GM21723 (cell line): ENCODE measurements at regions not wholly inside any gene's neighbourhood (a gene's known extent, or its start where the extent isn't known, plus 50 kb on each side); places are given as distances from the start of the nearest gene placed in this dataset.
"Not testable (repeated sequence)": the region's sequence is repeated elsewhere in the genome, so short reads cannot be mapped to it uniquely, and the experiment has no call there.

Experiments used
- ATAC-seq: cut with Tn5 transposase; IDR thresholded peaks from one replicate; pipeline ENCODE4 v1.9.1; 2021; ENCODE audit warnings: mild to moderate bottlenecking, moderate library complexity; ENCODE audit not compliant: unreplicated experiment

- ATAC-seq: no peak
These were observed 81.3 kb upstream of the BHLHE40 start for GRCh38 chr3:4897765-4898453.

- peak; percentile 99 for ATAC-seq
These were observed 80.6 kb upstream of the BHLHE40 start for GRCh38 chr3:4898454-4899313.

- no peak for ATAC-seq
These were observed 79.5 kb upstream of the BHLHE40 start for GRCh38 chr3:4899710-4900109.

GRCh38 chr3:4900298-4900697 lies 78.9 kb upstream of the BHLHE40 start:
- ATAC-seq: no peak

GRCh38 chr3:4904811-4905695 lies 74.2 kb upstream of the BHLHE40 start:
- ATAC-seq: no peak

- no peak for ATAC-seq
These were observed 73.1 kb upstream of the BHLHE40 start for GRCh38 chr3:4906107-4906621.

GRCh38 chr3:4907050-4907449 lies 72.2 kb upstream of the BHLHE40 start:
- no peak for ATAC-seq

- ATAC-seq: no peak
These were observed 71.4 kb upstream of the BHLHE40 start for GRCh38 chr3:4907643-4908432.

- no peak for ATAC-seq
These were observed 70.6 kb upstream of the BHLHE40 start for GRCh38 chr3:4908433-4909156.

- no peak for ATAC-seq
These were observed 64.8 kb upstream of the BHLHE40 start for GRCh38 chr3:4914464-4914863.

- ATAC-seq: not testable (repeated sequence)
These were observed 57.6 kb upstream of the BHLHE40 start for GRCh38 chr3:4921589-4921988.

- no peak for ATAC-seq
These were observed 52.3 kb upstream of the BHLHE40 start for GRCh38 chr3:4926892-4927291.

GRCh38 chr3:4928277-4928789 lies 50.9 kb upstream of the BHLHE40 start:
- no peak for ATAC-seq
